HG03571 (cell line): ENCODE measurements at regions not wholly inside any gene's neighbourhood (a gene's known extent, or its start where the extent isn't known, plus 50 kb on each side); places are given as distances from the start of the nearest gene placed in this dataset.

Experiments
- ATAC-seq: cut with Tn5 transposase; IDR thresholded peaks from one replicate; pipeline ENCODE4 v1.9.1; 2021; ENCODE audit not compliant: unreplicated experiment

DNA sequence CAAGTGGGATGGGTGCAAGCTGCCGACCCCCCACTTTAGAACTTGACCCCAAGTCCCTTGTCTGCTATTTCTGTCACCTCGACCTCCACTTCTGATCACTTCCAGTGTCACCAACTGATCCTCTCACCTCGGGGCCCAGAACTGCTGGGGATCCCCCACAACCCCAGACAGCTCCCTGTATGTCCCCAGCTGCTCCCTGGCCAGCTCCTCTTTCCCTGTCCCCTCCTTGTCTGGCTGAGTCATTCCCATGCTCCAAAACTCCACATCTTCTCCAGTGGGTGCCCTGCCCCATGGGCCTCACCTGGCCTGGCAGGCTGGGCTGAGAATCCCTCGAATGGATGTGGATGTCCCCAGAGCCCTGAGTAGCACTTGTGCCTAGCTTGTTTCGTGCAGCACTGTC, 154.3 kb upstream of the PCBD1 start:
- no peak for ATAC-seq

DNA sequence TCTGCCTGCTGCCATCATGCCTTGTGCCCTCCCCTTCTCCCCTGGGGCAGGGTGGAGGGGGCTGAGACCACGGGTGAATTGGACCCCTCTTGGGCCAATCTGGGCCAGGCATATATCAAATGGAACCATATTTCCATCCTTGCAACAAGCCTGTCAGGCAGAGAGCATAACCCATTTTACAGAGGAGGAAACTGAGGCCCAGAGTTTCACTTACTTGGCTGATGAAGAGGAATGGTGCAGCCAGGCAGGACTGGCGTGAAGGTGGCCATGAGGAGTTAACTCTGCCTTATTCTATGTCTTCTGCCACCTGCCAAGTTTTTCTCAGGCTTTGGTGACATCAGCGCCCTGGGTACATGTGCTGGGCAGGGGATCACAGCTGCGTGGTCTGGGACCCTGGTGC, 155.5 kb upstream of the PCBD1 start:
- ATAC-seq: no peak

- no peak for ATAC-seq
Observed at GRCh38 chr10:71044720-71045119, 156.4 kb upstream of the PCBD1 start.

DNA sequence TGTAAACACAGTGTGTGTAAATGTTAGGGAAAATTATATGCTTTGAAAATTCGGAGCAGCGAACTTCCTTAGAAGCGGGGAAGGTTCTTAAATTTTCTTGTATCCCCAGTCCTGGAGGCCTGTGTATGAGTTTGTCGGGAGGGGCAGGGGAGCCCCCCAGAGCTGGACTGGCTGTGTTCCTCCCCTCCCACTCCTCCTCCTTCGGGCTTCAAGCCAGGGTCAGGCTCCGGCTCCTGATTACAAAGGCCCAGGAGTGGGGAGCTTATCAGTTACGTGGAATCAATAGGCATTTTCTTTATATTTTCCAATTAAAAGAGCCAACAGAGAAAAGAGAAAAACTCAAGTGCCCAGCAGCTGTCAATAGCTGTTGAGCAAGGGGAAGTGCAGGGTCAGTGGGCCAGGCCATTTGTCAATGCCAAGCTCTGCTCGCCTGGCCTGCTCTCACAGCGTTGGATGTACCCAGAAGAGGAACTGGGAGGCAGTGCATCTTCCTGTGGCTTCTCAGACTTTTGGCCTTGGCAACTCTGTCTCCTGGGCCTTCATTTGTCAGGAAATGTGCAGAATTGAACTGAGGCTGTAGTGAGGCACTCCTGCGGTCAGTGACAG, 156.9 kb upstream of the PCBD1 start:
- ATAC-seq: no peak

- no peak for ATAC-seq
Observed at GRCh38 chr10:71045936-71046335, 157.6 kb upstream of the PCBD1 start.

- ATAC-seq: no peak
Observed at GRCh38 chr10:71046747-71047146, 158.4 kb upstream of the PCBD1 start.

GRCh38 chr10:71048971-71049615, 160.7 kb upstream of the PCBD1 start:
- ATAC-seq: no peak

- no peak for ATAC-seq
Observed at GRCh38 chr10:71049994-71050393, 161.6 kb upstream of the PCBD1 start.

- no peak for ATAC-seq
Observed at GRCh38 chr10:71052076-71052660, 160.2 kb upstream of the UNC5B start.

DNA sequence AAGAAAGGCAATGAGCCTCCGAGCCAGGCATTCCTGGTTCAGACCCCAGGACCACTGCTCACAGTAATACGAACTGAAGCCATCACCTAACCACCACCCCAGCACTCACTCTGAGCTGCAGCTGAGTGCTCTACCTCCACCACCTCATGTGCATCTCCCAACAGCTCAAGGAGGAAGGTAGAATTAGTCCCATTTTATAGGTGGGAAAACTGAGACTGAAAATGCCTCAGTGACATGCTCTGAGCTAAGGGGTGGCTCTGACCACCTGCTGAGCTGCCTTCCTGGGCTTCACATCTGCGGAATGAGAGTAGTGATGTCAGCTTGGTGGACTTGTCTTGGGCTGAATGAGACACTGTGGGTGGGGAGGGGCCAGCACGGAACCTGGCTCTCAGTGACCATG, 159.7 kb upstream of the UNC5B start:
- ATAC-seq: no peak

GRCh38 chr10:71053169-71053895, 159.0 kb upstream of the UNC5B start:
- ATAC-seq: no peak

DNA sequence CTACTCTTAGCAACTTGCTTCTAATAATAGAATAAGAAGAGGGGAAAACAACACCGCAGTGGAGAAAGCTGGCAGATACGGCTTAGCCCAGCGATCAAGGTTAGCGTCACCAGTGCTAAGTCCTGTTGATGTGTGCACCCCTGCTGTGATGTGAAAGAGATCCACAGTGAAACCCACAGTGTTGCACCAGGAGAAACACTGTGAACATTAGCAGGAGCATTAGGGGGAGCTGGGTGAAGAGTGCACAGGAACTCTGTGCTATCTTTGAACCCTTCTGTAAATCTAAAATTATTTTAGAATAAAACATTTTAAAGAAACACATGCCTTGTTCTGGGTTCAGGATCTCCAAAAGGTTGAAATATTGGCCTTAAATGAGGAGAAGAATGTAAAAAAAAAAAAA, 154.1 kb upstream of the UNC5B start:
- ATAC-seq: no peak

GRCh38 chr10:71059054-71059818, 153.1 kb upstream of the UNC5B start:
- no peak for ATAC-seq

DNA sequence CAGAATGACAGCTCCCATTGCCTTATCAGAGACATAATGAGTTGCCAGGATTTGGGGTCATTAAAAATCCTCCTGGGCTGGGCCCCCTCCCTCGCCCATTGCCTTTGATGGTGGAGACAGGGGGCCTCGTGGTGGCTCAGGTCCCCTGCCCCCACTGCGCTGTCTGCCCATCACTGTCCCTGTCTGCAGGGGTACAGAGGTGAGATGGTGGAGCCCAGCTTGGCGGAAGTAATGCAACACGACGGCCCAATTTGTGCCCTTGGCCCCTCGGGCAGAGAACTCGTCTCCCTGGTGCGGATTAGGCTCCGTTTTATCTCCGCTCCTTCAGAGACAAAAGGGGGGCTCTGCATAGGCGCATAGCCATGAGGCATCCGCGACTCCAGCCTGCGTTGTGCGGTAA, 152.4 kb upstream of the UNC5B start:
- ATAC-seq: no peak

DNA sequence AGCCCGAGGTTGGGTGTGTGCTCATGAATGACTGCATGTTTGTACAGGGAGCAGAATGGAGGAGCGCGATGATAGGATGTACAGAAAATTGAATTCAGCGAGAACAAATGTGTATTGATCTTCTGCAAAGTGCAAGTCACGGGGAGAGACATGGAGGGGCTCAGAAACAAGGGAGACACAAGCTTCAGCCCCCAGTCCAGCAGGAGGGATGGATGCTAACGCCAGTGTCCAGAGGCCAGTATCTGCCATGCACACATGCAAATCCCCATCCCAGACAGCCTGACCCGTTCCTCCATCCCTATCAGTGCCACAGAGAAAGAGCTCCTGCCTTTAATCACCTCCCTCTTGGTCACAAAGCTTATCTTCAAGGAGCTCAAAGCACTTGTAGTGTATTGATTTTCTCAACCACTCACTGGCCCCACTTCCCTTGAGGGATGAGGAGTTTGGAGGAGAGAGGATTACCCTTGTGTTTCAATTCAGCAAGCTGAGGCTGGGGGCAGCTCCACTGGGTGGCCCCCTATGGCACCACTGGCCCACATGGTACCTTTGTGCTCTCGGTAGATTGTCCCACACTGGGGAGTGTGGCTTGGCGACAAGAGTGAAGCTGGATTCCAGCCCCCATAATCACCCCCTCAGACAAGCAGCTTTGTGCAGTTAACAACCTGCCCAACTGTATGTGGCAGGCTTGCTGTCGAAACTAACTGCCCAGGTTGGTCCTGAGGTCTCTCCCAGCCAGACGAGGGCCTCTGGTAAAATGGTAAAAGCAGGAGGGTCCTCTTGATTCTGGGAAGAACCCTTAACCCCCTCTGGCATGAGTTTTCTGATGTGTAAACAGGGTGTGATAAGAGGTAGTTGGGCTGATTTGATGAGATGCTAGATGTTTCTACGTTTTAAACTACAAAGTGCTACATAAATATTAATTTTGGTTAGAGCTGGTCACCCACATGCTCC, 151.6 kb upstream of the UNC5B start:
- ATAC-seq: no peak

DNA sequence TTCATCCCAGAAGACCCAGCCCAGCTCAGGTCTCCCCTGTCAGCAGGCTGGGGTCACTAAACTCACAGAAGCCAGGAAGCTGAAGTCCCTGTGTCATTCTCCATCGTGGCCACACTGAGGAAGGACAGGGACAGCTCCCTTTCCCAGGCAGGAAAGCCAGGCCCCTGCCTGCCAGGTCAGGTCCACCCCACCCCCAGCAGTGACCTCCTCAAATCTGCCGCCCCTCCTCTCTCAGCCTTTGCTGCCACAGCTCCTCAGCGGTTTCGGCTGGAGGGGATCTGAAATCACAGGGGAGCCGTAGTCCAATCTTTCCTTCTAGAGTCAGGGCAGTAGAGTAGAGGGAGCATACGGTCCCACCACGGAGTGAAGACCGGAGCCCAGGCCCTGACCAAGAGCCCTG, 150.9 kb upstream of the UNC5B start:
- ATAC-seq: no peak

- no peak for ATAC-seq
Observed at GRCh38 chr10:71062156-71062555, 150.2 kb upstream of the UNC5B start.

DNA sequence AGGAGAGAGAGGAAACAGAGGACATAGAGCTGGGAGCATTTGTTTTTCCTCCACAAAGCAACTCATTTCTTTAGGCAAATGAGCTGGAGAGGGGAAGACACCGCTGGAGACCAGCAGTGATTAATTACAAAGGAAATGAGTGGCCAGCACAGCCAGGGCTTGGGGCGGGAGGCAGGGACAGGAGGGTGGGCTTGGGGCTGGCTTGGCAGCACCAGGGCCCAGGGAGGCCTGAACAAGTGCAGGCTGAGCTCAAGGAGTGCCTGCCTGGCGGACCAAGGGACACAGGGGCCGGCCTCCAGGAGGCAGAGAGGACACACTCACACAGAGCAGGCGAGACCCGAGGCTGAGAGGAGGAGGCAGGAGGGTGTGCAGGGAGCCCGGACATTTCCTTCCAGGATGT, 149.0 kb upstream of the UNC5B start:
- no peak for ATAC-seq

GRCh38 chr10:71064413-71065118, 147.8 kb upstream of the UNC5B start:
- ATAC-seq: no peak

DNA sequence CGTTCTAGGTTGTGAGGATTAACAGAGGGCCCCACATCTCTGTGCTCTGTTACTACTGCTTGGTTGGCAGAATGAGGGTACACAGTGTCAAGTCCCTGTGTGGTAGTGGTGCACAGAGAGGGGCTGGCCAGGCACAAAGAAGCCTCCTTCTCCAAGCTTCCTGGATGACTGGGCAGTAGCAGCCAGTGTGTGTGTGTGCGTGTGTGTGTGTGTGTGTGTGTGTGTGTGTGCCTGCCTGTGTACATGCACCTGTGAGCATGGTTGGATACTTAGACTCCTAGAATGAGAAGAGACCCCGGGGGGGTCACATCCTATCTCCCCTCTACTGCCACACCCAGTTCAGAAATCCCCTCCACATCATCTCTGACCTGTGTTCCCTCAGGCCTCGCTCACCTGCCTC, 146.7 kb upstream of the UNC5B start:
- ATAC-seq: no peak
